Progenitor cell of endocrine pancreas (in vitro differentiated cells): ENCODE measurements at regions not wholly inside any gene's neighbourhood (a gene's known extent, or its start where the extent isn't known, plus 50 kb on each side); places are given as distances from the start of the nearest gene placed in this dataset.

Source experiments
- DNase-seq: peaks from one replicate; pipeline ENCODE4 v3.0.0; 2021; ENCODE audit warnings: low spot score; ENCODE audit not compliant: unreplicated experiment
- H3K27ac Mint-ChIP-seq: 2 replicates; pipeline ENCODE4 v1.8.0; 2021; ENCODE audit warnings: mild to moderate bottlenecking, moderate library complexity, mixed read lengths
- H3K27me3 Mint-ChIP-seq: 2 replicates; pipeline ENCODE4 v1.8.0; 2021; ENCODE audit warnings: mixed read lengths
- H3K36me3 Mint-ChIP-seq: 2 replicates; pipeline ENCODE4 v1.8.0; 2022; ENCODE audit warnings: mixed read lengths; ENCODE audit not compliant: insufficient read depth
- H3K4me1 Mint-ChIP-seq: 2 replicates; pipeline ENCODE4 v1.8.0; 2021; ENCODE audit warnings: low read depth, mixed read lengths
- H3K4me3 Mint-ChIP-seq: 2 replicates; pipeline ENCODE4 v1.8.0; 2021; ENCODE audit warnings: low read depth, mild to moderate bottlenecking, moderate library complexity, mixed read lengths
- H3K9me3 Mint-ChIP-seq: 2 replicates; pipeline ENCODE4 v1.8.0; 2021; ENCODE audit warnings: low read depth, mixed read lengths
- CTCF ChIP-seq: fragments of 200-600 bp; sonication (generic); IDR thresholded peaks from one replicate; pipeline ENCODE4 v1.5.0; 2021; ENCODE audit warnings: antibody characterized with exemption, mild to moderate bottlenecking; ENCODE audit not compliant: unreplicated experiment

GRCh38 chr6:111976139-111976538, 77.8 kb upstream of the CCN6 start:
- H3K36me3 Mint-ChIP-seq = no peaks in the 10 kb centered on the region
- no peak overlapping the region for H3K4me3 Mint-ChIP-seq
- TF ChIP-seq CTCF = no peak
- H3K9me3 Mint-ChIP-seq = no peaks in the 10 kb centered on the region
- H3K27me3 Mint-ChIP-seq = peaks cover 9% of the 10 kb centered on the region
- peaks cover 3% of the 10 kb centered on the region for H3K4me1 Mint-ChIP-seq
- DNase-seq = no peak
- H3K27ac Mint-ChIP-seq = no peak overlapping the region

- no peak for TF ChIP-seq CTCF
- Mint-ChIP-seq H3K27ac (no peak overlapping the region), H3K4me1 (peaks cover 3% of the 10 kb centered on the region), H3K27me3 (peaks cover 9% of the 10 kb centered on the region), H3K9me3 (no peaks in the 10 kb centered on the region), H3K4me3 (no peak overlapping the region), H3K36me3 (no peaks in the 10 kb centered on the region)
- no peak for DNase-seq
Measured at GRCh38 chr6:111978532-111979149, 75.3 kb upstream of the CCN6 start.

GRCh38 chr6:111979633-111980032, 74.3 kb upstream of the CCN6 start:
- no peaks in the 10 kb centered on the region for H3K36me3 Mint-ChIP-seq
- DNase-seq = no peak
- H3K4me1 Mint-ChIP-seq = peaks cover 3% of the 10 kb centered on the region
- TF ChIP-seq CTCF = no peak
- no peak overlapping the region for H3K27ac Mint-ChIP-seq
- H3K4me3 Mint-ChIP-seq = no peak overlapping the region
- H3K27me3 Mint-ChIP-seq = peaks cover 9% of the 10 kb centered on the region
- H3K9me3 Mint-ChIP-seq = no peaks in the 10 kb centered on the region

GRCh38 chr6:111980143-111980542, 73.8 kb upstream of the CCN6 start:
- H3K4me1 Mint-ChIP-seq = peaks cover 6% of the 10 kb centered on the region
- TF ChIP-seq CTCF = no peak
- H3K27ac Mint-ChIP-seq = no peak overlapping the region
- no peaks in the 10 kb centered on the region for H3K9me3 Mint-ChIP-seq
- H3K27me3 Mint-ChIP-seq = peaks cover 9% of the 10 kb centered on the region
- no peak for DNase-seq
- peaks cover 2% of the 10 kb centered on the region for H3K36me3 Mint-ChIP-seq
- no peak overlapping the region for H3K4me3 Mint-ChIP-seq

- no peak for DNase-seq
- Mint-ChIP-seq H3K4me1 (peaks cover 15% of the 10 kb centered on the region), H3K27me3 (peaks cover 8% of the 10 kb centered on the region), H3K9me3 (no peaks in the 10 kb centered on the region), H3K27ac (no peak overlapping the region), H3K4me3 (no peak overlapping the region), H3K36me3 (peaks cover 2% of the 10 kb centered on the region)
- no peak for TF ChIP-seq CTCF
Measured at GRCh38 chr6:111980971-111981840, 72.7 kb upstream of the CCN6 start.
